HUES64 (cell line): ENCODE measurements at regions not wholly inside any gene's neighbourhood (a gene's known extent, or its start where the extent isn't known, plus 50 kb on each side); places are given as distances from the start of the nearest gene placed in this dataset.

Experiments
- H3K27ac ChIP-seq: 2 replicates; pipeline ENCODE4 v1.7.0; 2013; ENCODE audit warnings: low read depth, low read length, inconsistent platforms
- H3K27me3 ChIP-seq: 2 replicates; pipeline ENCODE4 v1.6.1; 2013; ENCODE audit warnings: mild to moderate bottlenecking, low read length; ENCODE audit not compliant: insufficient read depth
- H3K36me3 ChIP-seq: 2 replicates; pipeline ENCODE4 v1.6.1; 2013; ENCODE audit warnings: mild to moderate bottlenecking, low read length; ENCODE audit not compliant: insufficient read depth
- H3K4me1 ChIP-seq: 2 replicates; pipeline ENCODE4 v1.6.1; 2013; ENCODE audit warnings: mild to moderate bottlenecking, low read length, moderate library complexity; ENCODE audit not compliant: insufficient read depth
- H3K4me3 ChIP-seq: 2 replicates; pipeline ENCODE4 v1.5.1; 2013; ENCODE audit warnings: mild to moderate bottlenecking, low read length, moderate library complexity
- H3K9ac ChIP-seq: 2 replicates; pipeline ENCODE4 v1.6.1; 2013; ENCODE audit warnings: mild to moderate bottlenecking, low read depth, low read length
- H3K9me3 ChIP-seq: 2 replicates; pipeline ENCODE4 v1.6.1; 2013; ENCODE audit warnings: low read depth, low read length; ENCODE audit not compliant: insufficient read depth
- WGBS: fragments of 150-250, 120-280 bp; methylation state at CpG from one replicate; pipeline ENCODE4 v1.1.7; 2013; ENCODE audit warnings: missing lambda C conversion rate; 5-methylcytosine and 5-hydroxymethylcytosine counted together

GRCh38 chr18:5091741-5092140, 105.3 kb downstream of the AKAIN1 start:
- WGBS: 88% methylated on average over 2 of the region's 2 CpGs
- H3K9me3 ChIP-seq: no peaks in the 10 kb centered on the region

GRCh38 chr18:5075297-5075696, 121.8 kb downstream of the AKAIN1 start:
- Histone ChIP-seq H3K27me3 (no peaks in the 10 kb centered on the region), H3K36me3 (no peaks in the 10 kb centered on the region), H3K4me1 (no peaks in the 10 kb centered on the region; the same call in 1 of the 2 replicates), H3K9me3 (no peaks in the 10 kb centered on the region), H3K27ac (no peak overlapping the region), H3K9ac (no peak overlapping the region), H3K4me3 (no peak overlapping the region)
- WGBS: 98% methylated on average over 2 of the region's 3 CpGs

More at GRCh38 chr18:5091741-5092140, 105.3 kb downstream of the AKAIN1 start:
- Histone ChIP-seq H3K27ac (no peak overlapping the region), H3K36me3 (no peaks in the 10 kb centered on the region), H3K4me3 (no peak overlapping the region), H3K4me1 (peaks cover 13% of the 10 kb centered on the region), H3K27me3 (no peaks in the 10 kb centered on the region), H3K9ac (no peak overlapping the region)

- H3K4me3 ChIP-seq: no peak overlapping the region
- 58% methylated on average over 9 of the region's 9 CpGs for WGBS
Observed at GRCh38 chr18:5073026-5073944, 123.8 kb downstream of the AKAIN1 start.

GRCh38 chr18:5068851-5069250, 128.2 kb downstream of the AKAIN1 start:
- Histone ChIP-seq H3K4me3 (no peak overlapping the region), H3K4me1 (no peaks in the 10 kb centered on the region; the same call in 1 of the 2 replicates), H3K27me3 (no peaks in the 10 kb centered on the region), H3K9ac (no peak overlapping the region), H3K27ac (no peak overlapping the region), H3K9me3 (no peaks in the 10 kb centered on the region), H3K36me3 (no peaks in the 10 kb centered on the region)
- 96% methylated on average over 3 of the region's 3 CpGs for WGBS

More at GRCh38 chr18:5073026-5073944, 123.8 kb downstream of the AKAIN1 start:
- H3K27ac ChIP-seq: no peak overlapping the region
- H3K9ac ChIP-seq: no peak overlapping the region
- no peaks in the 10 kb centered on the region for H3K9me3 ChIP-seq
- H3K4me1 ChIP-seq: no peaks in the 10 kb centered on the region; the same call in 1 of the 2 replicates
- no peaks in the 10 kb centered on the region for H3K36me3 ChIP-seq
- no peaks in the 10 kb centered on the region for H3K27me3 ChIP-seq

GRCh38 chr18:5066380-5066977, 130.6 kb downstream of the AKAIN1 start:
- 84% methylated on average over 2 of the region's 2 CpGs for WGBS
- no peak overlapping the region for H3K27ac ChIP-seq

GRCh38 chr18:5065615-5066014, 131.4 kb downstream of the AKAIN1 start:
- Histone ChIP-seq H3K9me3 (no peaks in the 10 kb centered on the region), H3K4me3 (no peak overlapping the region), H3K27ac (no peak overlapping the region), H3K4me1 (no peaks in the 10 kb centered on the region), H3K36me3 (no peaks in the 10 kb centered on the region), H3K27me3 (no peaks in the 10 kb centered on the region), H3K9ac (no peak overlapping the region)
- WGBS: 96% methylated on average over 2 of the region's 2 CpGs

More at GRCh38 chr18:5066380-5066977, 130.6 kb downstream of the AKAIN1 start:
- Histone ChIP-seq H3K27me3 (no peaks in the 10 kb centered on the region), H3K9ac (no peak overlapping the region), H3K9me3 (no peaks in the 10 kb centered on the region), H3K4me3 (no peak overlapping the region), H3K4me1 (no peaks in the 10 kb centered on the region), H3K36me3 (no peaks in the 10 kb centered on the region)

GRCh38 chr18:5064841-5065370, 132.2 kb downstream of the AKAIN1 start:
- Histone ChIP-seq H3K9ac (no peak overlapping the region), H3K36me3 (no peaks in the 10 kb centered on the region), H3K27me3 (no peaks in the 10 kb centered on the region), H3K4me1 (no peaks in the 10 kb centered on the region), H3K9me3 (no peaks in the 10 kb centered on the region), H3K4me3 (no peak overlapping the region), H3K27ac (no peak overlapping the region)
- 96% methylated on average over 5 of the region's 5 CpGs for WGBS

- Histone ChIP-seq H3K4me3 (no peak overlapping the region), H3K9me3 (no peaks in the 10 kb centered on the region), H3K9ac (no peak overlapping the region), H3K27me3 (no peaks in the 10 kb centered on the region), H3K27ac (no peak overlapping the region), H3K36me3 (no peaks in the 10 kb centered on the region), H3K4me1 (no peaks in the 10 kb centered on the region)
- WGBS: 92% methylated on average over 2 of the region's 2 CpGs
Observed at GRCh38 chr18:5061785-5062184, 135.3 kb downstream of the AKAIN1 start.

- Histone ChIP-seq H3K27ac (no peak overlapping the region), H3K4me1 (no peaks in the 10 kb centered on the region), H3K4me3 (no peak overlapping the region), H3K9ac (no peak overlapping the region), H3K27me3 (no peaks in the 10 kb centered on the region), H3K36me3 (no peaks in the 10 kb centered on the region), H3K9me3 (no peaks in the 10 kb centered on the region)
- WGBS: 93% methylated on average over 3 of the region's 3 CpGs
Observed at GRCh38 chr18:5060543-5060942, 136.5 kb downstream of the AKAIN1 start.

GRCh38 chr18:5059696-5060032, 137.4 kb downstream of the AKAIN1 start:
- Histone ChIP-seq H3K27me3 (no peaks in the 10 kb centered on the region), H3K4me1 (no peaks in the 10 kb centered on the region), H3K4me3 (no peak overlapping the region), H3K9me3 (no peaks in the 10 kb centered on the region), H3K36me3 (no peaks in the 10 kb centered on the region), H3K9ac (no peak overlapping the region), H3K27ac (no peak overlapping the region)
- 92% methylated on average over 1 of the region's 2 CpGs for WGBS
